Mucosa of stomach (tissue), 1 donor: ENCODE measurements at regions not wholly inside any gene's neighbourhood (a gene's known extent, or its start where the extent isn't known, plus 50 kb on each side); places are given as distances from the start of the nearest gene placed in this dataset.

Experiments
- H3K27me3 ChIP-seq: one replicate; pipeline ENCODE4 v1.7.0; 2013; ENCODE audit warnings: mild to moderate bottlenecking, low read length; ENCODE audit not compliant: control insufficient read depth, insufficient read depth
- H3K36me3 ChIP-seq: one replicate; pipeline ENCODE4 v1.7.0; 2013; ENCODE audit warnings: low read length; ENCODE audit not compliant: control insufficient read depth, insufficient read depth
- H3K4me1 ChIP-seq: one replicate; pipeline ENCODE4 v1.7.0; 2013; ENCODE audit warnings: mild to moderate bottlenecking, low read length; ENCODE audit not compliant: control insufficient read depth, insufficient read depth
- H3K4me3 ChIP-seq: one replicate; pipeline ENCODE4 v1.7.0; 2013; ENCODE audit warnings: low read length
- H3K9ac ChIP-seq: one replicate; pipeline ENCODE4 v1.7.0; 2013; ENCODE audit warnings: mild to moderate bottlenecking, low read length, moderate library complexity
- H3K9me3 ChIP-seq: one replicate; pipeline ENCODE4 v1.7.0; 2013; ENCODE audit warnings: mild to moderate bottlenecking, low read length, moderate library complexity; ENCODE audit not compliant: control insufficient read depth
- donor health status: Pancreatic carcinoma.

DNA sequence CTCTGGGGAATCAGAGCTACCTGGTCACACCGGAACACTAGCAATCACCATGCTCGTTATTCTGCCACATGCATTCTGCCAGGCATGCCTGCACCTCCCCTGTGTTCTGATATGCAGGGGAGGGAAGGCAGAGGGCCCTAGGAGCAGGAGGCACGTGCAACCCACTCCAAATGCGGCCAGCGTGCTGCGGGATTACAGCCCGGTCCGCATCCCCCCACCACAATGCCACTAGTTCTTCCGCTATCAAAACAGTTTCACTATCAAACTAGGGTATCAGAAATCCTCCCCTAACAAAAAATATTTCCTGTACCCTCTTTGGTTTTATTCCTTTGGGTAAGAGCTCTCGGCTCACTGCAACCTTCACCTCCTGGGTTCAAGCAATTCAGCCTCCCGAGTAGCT, 223.2 kb upstream of the IGF1R start:
- Histone ChIP-seq H3K4me1 (peaks cover 18% of the 10 kb centered on the region), H3K9me3 (no peaks in the 10 kb centered on the region), H3K9ac (no peak overlapping the region), H3K36me3 (no peaks in the 10 kb centered on the region), H3K4me3 (no peak overlapping the region), H3K27me3 (peaks cover 58% of the 10 kb centered on the region)

DNA sequence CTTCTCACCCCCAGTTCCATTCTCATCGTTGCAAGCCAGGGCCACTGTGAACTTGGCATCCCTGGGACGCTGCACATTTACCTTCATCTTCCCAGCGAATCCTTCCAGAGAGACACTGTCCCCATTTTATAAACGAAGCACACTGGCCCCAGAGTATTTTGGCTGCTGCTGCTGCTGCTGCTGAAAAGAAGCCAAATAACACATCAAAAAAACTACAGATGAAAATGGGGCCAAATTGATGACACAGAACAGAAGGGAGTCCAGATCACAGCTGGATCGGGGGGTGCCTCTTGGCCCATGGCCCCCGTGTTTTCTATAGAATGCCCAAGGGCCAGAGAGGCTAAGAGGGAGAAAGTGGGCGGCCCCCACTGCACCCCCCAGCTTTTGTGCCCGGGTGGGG, 221.0 kb upstream of the IGF1R start:
- no peak overlapping the region for H3K4me3 ChIP-seq
- no peaks in the 10 kb centered on the region for H3K9me3 ChIP-seq
- H3K9ac ChIP-seq, result no peak overlapping the region
- H3K27me3 ChIP-seq, result peaks cover 37% of the 10 kb centered on the region
- peaks cover 5% of the 10 kb centered on the region for H3K4me1 ChIP-seq
- no peaks in the 10 kb centered on the region for H3K36me3 ChIP-seq

GRCh38 chr15:98428253-98428989, 219.9 kb upstream of the IGF1R start:
- Histone ChIP-seq H3K4me3 (no peak overlapping the region), H3K9me3 (no peaks in the 10 kb centered on the region), H3K4me1 (peaks cover 5% of the 10 kb centered on the region), H3K36me3 (no peaks in the 10 kb centered on the region), H3K9ac (no peak overlapping the region), H3K27me3 (peaks cover 28% of the 10 kb centered on the region)

- Histone ChIP-seq H3K9me3 (no peaks in the 10 kb centered on the region), H3K4me1 (peaks cover 5% of the 10 kb centered on the region), H3K36me3 (no peaks in the 10 kb centered on the region), H3K27me3 (peaks cover 22% of the 10 kb centered on the region), H3K9ac (no peak overlapping the region), H3K4me3 (no peak overlapping the region)
Observed at GRCh38 chr15:98431171-98431570, 217.2 kb upstream of the IGF1R start.

DNA sequence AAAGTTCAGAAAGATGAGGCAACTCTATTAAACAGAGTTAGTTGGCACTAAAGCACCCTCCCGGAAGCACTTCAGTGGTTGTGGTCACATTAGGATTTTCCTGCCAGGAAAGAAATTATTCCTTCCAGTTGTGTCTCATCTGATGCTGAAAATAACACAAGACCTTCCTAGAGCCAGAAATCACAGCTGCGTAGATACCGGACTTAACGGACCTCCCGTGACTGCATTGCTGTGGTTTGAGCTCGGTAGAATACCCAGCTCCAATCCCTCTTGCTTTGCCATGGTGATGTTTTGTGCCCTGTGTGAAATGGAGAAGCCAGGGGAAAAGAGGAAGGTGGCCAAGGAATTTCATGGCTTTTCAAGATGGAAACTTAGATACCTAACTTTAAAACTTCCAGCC, 215.0 kb upstream of the IGF1R start:
- no peak overlapping the region for H3K4me3 ChIP-seq
- H3K27me3 ChIP-seq, result peaks cover 4% of the 10 kb centered on the region
- no peak overlapping the region for H3K9ac ChIP-seq
- H3K4me1 ChIP-seq, result peaks cover under 1% of the 10 kb centered on the region
- H3K36me3 ChIP-seq, result no peaks in the 10 kb centered on the region
- no peaks in the 10 kb centered on the region for H3K9me3 ChIP-seq

DNA sequence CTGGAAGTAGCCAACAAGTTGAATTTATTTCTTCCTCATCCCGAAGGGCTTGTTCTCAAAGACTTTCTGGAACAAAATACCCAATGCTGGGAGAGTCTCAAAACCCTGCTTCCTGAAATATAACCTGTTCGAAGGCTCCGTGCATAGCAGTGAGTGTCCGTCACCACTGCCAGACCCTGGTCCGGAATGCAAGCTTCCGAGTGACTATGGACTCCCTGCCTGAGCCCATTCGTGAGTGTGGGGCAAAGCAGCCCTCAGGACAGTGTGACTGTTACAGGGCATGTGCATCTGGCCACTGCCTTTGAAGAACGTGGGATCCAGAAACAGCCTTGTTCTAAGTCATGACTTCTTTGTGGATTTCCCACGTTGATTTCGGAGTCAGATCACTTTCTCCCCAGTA, 214.5 kb upstream of the IGF1R start:
- Histone ChIP-seq H3K4me3 (no peak overlapping the region), H3K9me3 (no peaks in the 10 kb centered on the region), H3K9ac (no peak overlapping the region), H3K27me3 (no peaks in the 10 kb centered on the region), H3K4me1 (no peaks in the 10 kb centered on the region), H3K36me3 (no peaks in the 10 kb centered on the region)

DNA sequence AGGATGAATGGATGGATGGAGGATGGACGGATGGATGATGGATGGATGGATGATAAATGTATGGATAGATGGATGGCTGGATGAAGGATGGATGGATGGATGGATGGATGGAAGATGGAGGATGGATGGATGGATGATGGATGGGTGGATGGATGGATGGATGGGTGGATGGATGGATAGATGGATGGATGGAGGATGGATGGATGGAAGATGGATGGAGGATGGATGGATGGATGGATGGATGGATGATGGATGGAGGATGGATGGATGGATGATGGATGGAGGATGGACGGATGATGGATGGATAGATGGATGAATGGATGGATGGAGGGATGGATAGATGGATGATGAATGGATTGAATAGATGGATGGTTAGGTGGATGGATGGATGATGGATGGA, 210.6 kb upstream of the IGF1R start:
- no peak overlapping the region for H3K9ac ChIP-seq
- H3K9me3 ChIP-seq, result no peaks in the 10 kb centered on the region
- no peak overlapping the region for H3K4me3 ChIP-seq
- no peaks in the 10 kb centered on the region for H3K4me1 ChIP-seq
- H3K36me3 ChIP-seq, result no peaks in the 10 kb centered on the region
- H3K27me3 ChIP-seq, result no peaks in the 10 kb centered on the region

DNA sequence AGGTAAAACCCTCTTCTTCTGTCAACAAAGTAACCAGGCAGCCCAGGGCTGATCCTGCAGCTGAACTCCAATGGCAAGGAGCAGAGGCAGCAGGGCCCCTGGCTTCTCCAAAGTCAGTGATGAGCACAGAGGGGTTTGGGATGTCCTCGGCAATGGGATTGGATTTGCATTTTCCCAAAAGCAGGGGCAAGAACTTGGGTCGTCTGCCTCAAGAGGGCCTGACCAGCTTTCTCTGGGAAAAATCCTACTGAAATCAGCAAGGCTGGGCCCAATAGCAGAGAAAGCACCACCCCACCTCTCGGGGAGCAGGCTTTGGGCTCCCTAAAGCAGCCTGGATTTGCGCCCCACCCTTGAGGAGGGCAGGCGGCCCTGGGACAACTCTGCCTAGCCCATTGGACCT, 210.0 kb upstream of the IGF1R start:
- H3K4me3 ChIP-seq, result no peak overlapping the region
- no peaks in the 10 kb centered on the region for H3K4me1 ChIP-seq
- H3K9ac ChIP-seq, result no peak overlapping the region
- H3K27me3 ChIP-seq, result no peaks in the 10 kb centered on the region
- no peaks in the 10 kb centered on the region for H3K36me3 ChIP-seq
- no peaks in the 10 kb centered on the region for H3K9me3 ChIP-seq

DNA sequence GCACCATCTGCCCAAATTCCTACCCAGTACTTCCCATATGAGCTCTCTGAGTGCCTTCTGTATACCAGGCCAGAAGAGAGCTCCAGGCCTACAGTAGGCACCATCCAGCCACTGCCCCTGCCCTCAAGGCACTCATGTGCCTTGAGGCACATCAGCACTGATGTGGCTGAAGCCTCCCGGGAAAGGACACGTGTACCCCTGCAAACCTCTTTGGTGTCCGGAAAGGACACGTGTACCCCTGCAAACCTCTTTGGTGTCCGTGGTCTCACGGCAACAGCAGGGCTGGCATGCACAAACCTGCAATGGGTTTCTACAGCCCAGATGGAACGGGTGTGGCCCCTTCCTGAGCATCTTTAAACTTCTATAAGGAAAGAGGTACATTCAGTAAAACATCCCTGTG, 209.4 kb upstream of the IGF1R start:
- Histone ChIP-seq H3K27me3 (no peaks in the 10 kb centered on the region), H3K36me3 (no peaks in the 10 kb centered on the region), H3K9me3 (no peaks in the 10 kb centered on the region), H3K9ac (no peak overlapping the region), H3K4me1 (no peaks in the 10 kb centered on the region), H3K4me3 (no peak overlapping the region)

GRCh38 chr15:98439523-98439942, 208.8 kb upstream of the IGF1R start:
- Histone ChIP-seq H3K4me3 (no peak overlapping the region), H3K4me1 (no peaks in the 10 kb centered on the region), H3K9ac (no peak overlapping the region), H3K27me3 (no peaks in the 10 kb centered on the region), H3K9me3 (no peaks in the 10 kb centered on the region), H3K36me3 (no peaks in the 10 kb centered on the region)

GRCh38 chr15:98440917-98441316, 207.4 kb upstream of the IGF1R start:
- no peaks in the 10 kb centered on the region for H3K9me3 ChIP-seq
- no peaks in the 10 kb centered on the region for H3K27me3 ChIP-seq
- H3K4me1 ChIP-seq, result no peaks in the 10 kb centered on the region
- H3K36me3 ChIP-seq, result no peaks in the 10 kb centered on the region
- no peak overlapping the region for H3K9ac ChIP-seq
- no peak overlapping the region for H3K4me3 ChIP-seq

- no peaks in the 10 kb centered on the region for H3K4me1 ChIP-seq
- no peaks in the 10 kb centered on the region for H3K9me3 ChIP-seq
- H3K27me3 ChIP-seq, result no peaks in the 10 kb centered on the region
- H3K9ac ChIP-seq, result no peak overlapping the region
- no peaks in the 10 kb centered on the region for H3K36me3 ChIP-seq
- no peak overlapping the region for H3K4me3 ChIP-seq
Observed at GRCh38 chr15:98441599-98441998, 206.7 kb upstream of the IGF1R start.

GRCh38 chr15:98442379-98442833, 205.9 kb upstream of the IGF1R start:
- Histone ChIP-seq H3K36me3 (no peaks in the 10 kb centered on the region), H3K27me3 (no peaks in the 10 kb centered on the region)

More at GRCh38 chr15:98442379-98442833, 205.9 kb upstream of the IGF1R start:
- Histone ChIP-seq H3K9ac (no peak overlapping the region), H3K9me3 (no peaks in the 10 kb centered on the region), H3K4me1 (no peaks in the 10 kb centered on the region), H3K4me3 (no peak overlapping the region)
